NT2/D1 (cell line): ENCODE measurements at regions not wholly inside any gene's neighbourhood (a gene's known extent, or its start where the extent isn't known, plus 50 kb on each side); places are given as distances from the start of the nearest gene placed in this dataset.

Experiments used
- SUZ12 ChIP-seq: IDR thresholded peaks from 2 replicates; pipeline ENCODE4 v1.6.1; 2011; ENCODE audit not compliant: insufficient read length, insufficient read depth; ENCODE audit errors: extremely low read depth
- YY1 ChIP-seq: IDR thresholded peaks from 2 replicates; pipeline ENCODE4 v1.6.1; 2011; ENCODE audit not compliant: insufficient read length, insufficient read depth
- ZNF274 ChIP-seq: IDR thresholded peaks from 2 replicates; pipeline ENCODE4 v1.6.1; 2011; ENCODE audit warnings: mild to moderate bottlenecking, low read depth, low read length

GRCh38 chr6:23561732-23562131 is 564.3 kb upstream of the NRSN1 start:
- no peak for TF ChIP-seq SUZ12
- TF ChIP-seq ZNF274: no peak
- TF ChIP-seq YY1: no peak
